IPS-18c (cell line): ENCODE measurements at regions not wholly inside any gene's neighbourhood (a gene's known extent, or its start where the extent isn't known, plus 50 kb on each side); places are given as distances from the start of the nearest gene placed in this dataset.
"Not testable (repeated sequence)": the region's sequence is repeated elsewhere in the genome, so short reads cannot be mapped to it uniquely, and the experiment has no call there.

Experiments used
- H3K4me3 ChIP-seq: 2 replicates; pipeline ENCODE4 v1.7.0; 2013; ENCODE audit warnings: low read depth, mild to moderate bottlenecking, low read length, moderate library complexity; ENCODE audit not compliant: insufficient read depth
- H3K9me3 ChIP-seq: one replicate; pipeline ENCODE4 v1.6.1; 2013; ENCODE audit warnings: mild to moderate bottlenecking, low read length, moderate library complexity; ENCODE audit not compliant: control insufficient read depth, insufficient read depth

GRCh38 chr5:72637058-72637457 lies 129.8 kb upstream of the ZNF366 start:
- no peak overlapping the region for H3K4me3 ChIP-seq
- H3K9me3 ChIP-seq, result no peaks in the 10 kb centered on the region

- not testable (repeated sequence) for H3K9me3 ChIP-seq, H3K4me3 ChIP-seq
Observed at GRCh38 chr5:72636565-72636964, 129.4 kb upstream of the ZNF366 start.

GRCh38 chr5:72634444-72634843 lies 127.2 kb upstream of the ZNF366 start:
- no peak overlapping the region for H3K4me3 ChIP-seq

GRCh38 chr5:72633649-72634048 lies 126.4 kb upstream of the ZNF366 start:
- no peaks in the 10 kb centered on the region for H3K9me3 ChIP-seq
- no peak overlapping the region for H3K4me3 ChIP-seq

More at GRCh38 chr5:72634444-72634843, 127.2 kb upstream of the ZNF366 start:
- no peaks in the 10 kb centered on the region for H3K9me3 ChIP-seq

DNA sequence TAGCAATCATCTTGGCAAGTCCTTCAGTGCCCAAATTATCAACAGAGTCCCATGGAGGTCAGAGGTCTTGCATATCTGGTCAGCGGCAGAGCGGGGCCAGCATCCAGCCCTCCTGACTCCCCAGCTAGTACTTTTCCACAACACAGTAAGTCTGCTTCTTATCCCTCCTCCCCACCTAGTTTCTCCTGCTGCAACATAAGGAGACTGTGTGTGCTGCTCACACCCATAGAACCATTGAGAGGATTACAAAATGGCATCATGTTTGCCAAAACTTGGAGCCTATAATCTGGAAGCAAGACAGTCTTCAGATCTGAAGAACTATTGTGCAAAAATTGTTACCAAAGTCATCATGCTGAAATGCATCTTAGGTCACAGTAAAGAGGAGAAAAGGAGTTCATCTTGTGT lies 125.8 kb upstream of the ZNF366 start:
- no peaks in the 10 kb centered on the region for H3K9me3 ChIP-seq
- no peak overlapping the region for H3K4me3 ChIP-seq

DNA sequence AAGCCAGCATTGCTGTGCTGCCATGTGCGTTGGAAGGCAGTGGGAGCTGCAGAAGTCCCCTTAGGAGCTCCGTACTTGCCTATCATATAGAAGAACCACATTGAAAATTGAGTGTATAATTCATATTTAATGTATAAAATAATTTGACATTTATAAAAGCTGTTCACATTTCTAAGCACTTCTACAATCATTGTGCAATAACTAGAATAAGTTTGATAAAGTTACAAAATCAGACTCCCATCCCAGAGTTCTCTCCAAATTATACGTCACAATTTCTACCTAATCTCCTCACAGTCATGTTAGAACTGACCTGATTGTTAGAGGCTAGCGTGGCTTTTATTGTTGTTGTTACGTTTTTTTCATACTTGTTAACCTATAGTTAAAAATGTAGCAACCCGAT lies 123.5 kb upstream of the ZNF366 start:
- H3K4me3 ChIP-seq, result no peak overlapping the region
- H3K9me3 ChIP-seq, result no peaks in the 10 kb centered on the region

DNA sequence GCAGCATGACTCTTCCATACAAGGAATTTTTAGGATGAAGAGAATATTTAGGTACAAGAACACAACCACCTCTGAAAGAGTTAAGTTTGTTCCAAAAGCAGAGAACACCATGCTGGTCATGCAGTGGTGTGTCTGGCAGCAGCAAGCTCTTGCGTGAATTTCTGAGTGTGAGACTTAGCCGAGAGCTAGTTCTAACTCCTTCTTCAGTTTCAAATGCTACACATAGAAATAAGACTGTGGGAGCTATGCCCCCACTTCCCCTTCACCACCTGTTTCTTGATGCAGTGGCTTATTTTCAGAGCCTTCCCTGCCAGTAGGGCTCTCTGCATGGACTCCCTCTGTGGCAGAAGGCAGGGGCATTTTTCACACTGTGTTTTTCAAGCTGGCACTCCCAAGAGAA lies 122.9 kb upstream of the ZNF366 start:
- no peaks in the 10 kb centered on the region for H3K9me3 ChIP-seq
- no peak overlapping the region for H3K4me3 ChIP-seq

GRCh38 chr5:72628771-72629371 lies 121.7 kb upstream of the ZNF366 start:
- Histone ChIP-seq H3K4me3 (no peak overlapping the region), H3K9me3 (no peaks in the 10 kb centered on the region)

DNA sequence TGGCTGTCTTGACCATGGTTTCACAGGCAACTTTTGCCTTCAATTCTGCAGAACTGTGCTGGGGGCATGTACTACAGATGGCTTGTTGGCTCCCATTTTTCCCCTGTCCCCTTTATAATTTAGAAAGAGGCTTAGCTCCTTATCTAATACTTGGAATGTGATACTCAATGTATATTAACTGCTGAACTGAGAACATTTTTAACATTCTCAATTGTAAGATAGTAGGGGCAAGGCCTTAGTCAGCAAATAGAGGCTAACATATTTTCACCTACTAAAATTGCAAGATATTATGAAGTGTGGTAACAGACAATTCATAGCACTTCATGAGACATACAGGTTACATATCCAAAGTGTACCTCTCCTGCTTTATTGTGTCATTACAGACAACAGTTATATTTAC lies 118.1 kb upstream of the ZNF366 start:
- Histone ChIP-seq H3K9me3 (no peaks in the 10 kb centered on the region), H3K4me3 (no peak overlapping the region)

GRCh38 chr5:72624641-72625236 lies 117.5 kb upstream of the ZNF366 start:
- Histone ChIP-seq H3K4me3 (no peak overlapping the region), H3K9me3 (no peaks in the 10 kb centered on the region)

DNA sequence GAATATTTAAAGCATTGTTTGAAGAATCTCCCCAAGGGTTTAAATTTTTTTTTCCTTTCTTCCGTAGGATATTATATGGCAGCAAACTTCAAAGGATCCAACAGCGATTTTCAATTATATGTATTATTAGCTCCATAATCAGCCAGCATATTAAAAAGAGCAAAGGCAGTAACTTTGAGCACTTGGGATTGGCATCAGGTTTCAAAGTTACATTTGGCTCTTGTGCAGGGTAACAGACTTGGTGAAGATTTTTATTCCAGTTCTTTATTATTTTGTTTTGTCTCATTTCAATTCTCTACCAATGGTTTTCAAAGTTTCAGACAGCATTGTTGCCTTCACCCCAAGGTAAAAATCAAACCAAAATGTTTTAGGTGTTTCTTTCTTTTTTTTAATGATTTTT lies 116.7 kb upstream of the ZNF366 start:
- no peaks in the 10 kb centered on the region for H3K9me3 ChIP-seq
- H3K4me3 ChIP-seq, result no peak overlapping the region

GRCh38 chr5:72623323-72623722 lies 116.1 kb upstream of the ZNF366 start:
- Histone ChIP-seq H3K9me3 (no peaks in the 10 kb centered on the region), H3K4me3 (no peak overlapping the region)

- no peaks in the 10 kb centered on the region for H3K9me3 ChIP-seq
- H3K4me3 ChIP-seq, result no peak overlapping the region
Observed at GRCh38 chr5:72622170-72622760, 115.1 kb upstream of the ZNF366 start.

GRCh38 chr5:72621576-72621975 lies 114.4 kb upstream of the ZNF366 start:
- no peak overlapping the region for H3K4me3 ChIP-seq
- H3K9me3 ChIP-seq, result no peaks in the 10 kb centered on the region

GRCh38 chr5:72619677-72620076 lies 112.5 kb upstream of the ZNF366 start:
- no peaks in the 10 kb centered on the region for H3K9me3 ChIP-seq
- no peak overlapping the region for H3K4me3 ChIP-seq

- Histone ChIP-seq H3K4me3 (no peak overlapping the region), H3K9me3 (no peaks in the 10 kb centered on the region)
Observed at GRCh38 chr5:72619251-72619650, 112.0 kb upstream of the ZNF366 start.

DNA sequence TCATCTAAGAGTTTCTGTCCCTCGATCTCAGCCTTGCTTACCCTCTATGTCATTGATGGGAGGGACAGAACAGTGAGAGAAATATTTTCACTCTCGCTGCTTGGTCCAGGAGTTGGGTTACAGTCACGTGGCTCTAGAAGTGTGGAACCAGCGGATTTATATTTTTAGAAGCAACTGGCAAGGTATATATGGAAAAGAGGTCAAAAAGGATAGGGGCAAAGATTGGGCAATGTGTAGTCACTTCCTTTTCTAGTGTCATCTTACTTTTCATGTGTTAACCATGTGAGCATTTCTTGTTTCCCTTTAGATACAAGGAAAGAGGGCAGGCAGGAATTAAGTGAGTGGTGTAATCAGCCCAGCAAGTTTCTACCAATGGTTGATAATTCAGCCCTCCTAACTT lies 111.5 kb upstream of the ZNF366 start:
- Histone ChIP-seq H3K9me3 (no peaks in the 10 kb centered on the region), H3K4me3 (no peak overlapping the region)

GRCh38 chr5:72615061-72615460 lies 107.9 kb upstream of the ZNF366 start:
- no peak overlapping the region for H3K4me3 ChIP-seq

GRCh38 chr5:72613515-72613914 lies 106.3 kb upstream of the ZNF366 start:
- no peak overlapping the region for H3K4me3 ChIP-seq

More at GRCh38 chr5:72615061-72615460, 107.9 kb upstream of the ZNF366 start:
- H3K9me3 ChIP-seq, result no peaks in the 10 kb centered on the region

More at GRCh38 chr5:72613515-72613914, 106.3 kb upstream of the ZNF366 start:
- no peaks in the 10 kb centered on the region for H3K9me3 ChIP-seq
